ENCODE measurements at regions not wholly inside any gene's neighbourhood (a gene's known extent, or its start where the extent isn't known, plus 50 kb on each side); places are given as distances from the start of the nearest gene placed in this dataset.

GRCh38 chr2:166658901-166659300, 164.9 kb upstream of the SCN7A start:
- TF ChIP-seq CTCF (IDR thresholded peaks at IDR 0.05 in 2 of 3, conservative IDR thresholded peaks at IDR 0.05 in 1 of 3; ENCODE audit: borderline replicate concordance in 1 of 3, insufficient read depth in 1 of 3, low read depth in 2 of 3, low read length in 2 of 3) (no peak), POLR2A (IDR thresholded peaks at IDR 0.05; ENCODE audit: borderline replicate concordance, extremely low read depth, insufficient read depth, insufficient read length) (no peak), MAX (IDR thresholded peaks at IDR 0.05) (no peak), ZNF274 (IDR thresholded peaks at IDR 0.05; ENCODE audit: low read depth, low read length) (no peak), EZH2phosphoT487 (IDR thresholded peaks at IDR 0.05; ENCODE audit: borderline replicate concordance) (no peak), CEBPB (IDR thresholded peaks at IDR 0.05; ENCODE audit: low read depth) (no peak), YY1 (IDR thresholded peaks at IDR 0.05; ENCODE audit: extremely low read depth, insufficient replicate concordance, low read depth, low read length) (no peak), POLR2AphosphoS5 (IDR thresholded peaks at IDR 0.05; ENCODE audit: low read depth, low read length) (no peak), JUND (IDR thresholded peaks at IDR 0.05) (no peak), ELF1 (IDR thresholded peaks at IDR 0.05; ENCODE audit: borderline replicate concordance, low read depth) (no peak), ZFX (IDR thresholded peaks at IDR 0.05) (no peak), TCF7L2 (IDR thresholded peaks at IDR 0.05; ENCODE audit: borderline replicate concordance, extremely low read depth, insufficient read depth, insufficient read length) (no peak), SRF (IDR thresholded peaks at IDR 0.05; ENCODE audit: low read depth) (no peak), SP1 (IDR thresholded peaks at IDR 0.05; ENCODE audit: low read depth) (no peak)
